ENCODE measurements at regions not wholly inside any gene's neighbourhood (a gene's known extent, or its start where the extent isn't known, plus 50 kb on each side); places are given as distances from the start of the nearest gene placed in this dataset.

GRCh38 chr12:107144441-107144840 is 51.1 kb upstream of the CRY1 start:
- Mint-ChIP-seq H3K4me1 (ENCODE audit: low read depth) (no peaks in the 10 kb centered on the region), H3K27me3 (no peaks in the 10 kb centered on the region), H3K4me3 (no peak overlapping the region), H3K36me3 (no peaks in the 10 kb centered on the region), H3K9me3 (ENCODE audit: low read depth) (no peaks in the 10 kb centered on the region), H3K27ac (no peak overlapping the region)

GRCh38 chr12:107144990-107145389 is 51.6 kb upstream of the CRY1 start:
- Mint-ChIP-seq H3K27ac (no peak overlapping the region), H3K36me3 (no peaks in the 10 kb centered on the region), H3K9me3 (ENCODE audit: low read depth) (no peaks in the 10 kb centered on the region), H3K27me3 (no peaks in the 10 kb centered on the region), H3K4me3 (no peak overlapping the region), H3K4me1 (ENCODE audit: low read depth) (no peaks in the 10 kb centered on the region)

- Mint-ChIP-seq H3K4me3 (no peak overlapping the region), H3K36me3 (no peaks in the 10 kb centered on the region), H3K9me3 (ENCODE audit: low read depth) (no peaks in the 10 kb centered on the region), H3K27me3 (no peaks in the 10 kb centered on the region), H3K4me1 (ENCODE audit: low read depth) (no peaks in the 10 kb centered on the region), H3K27ac (no peak overlapping the region)
Observed at GRCh38 chr12:107145397-107145796, 52.0 kb upstream of the CRY1 start.

- no peaks in the 10 kb centered on the region for H3K27me3 Mint-ChIP-seq
- H3K9me3 Mint-ChIP-seq (ENCODE audit: low read depth), result no peaks in the 10 kb centered on the region
- no peaks in the 10 kb centered on the region for H3K4me1 Mint-ChIP-seq (ENCODE audit: low read depth)
- H3K36me3 Mint-ChIP-seq, result no peaks in the 10 kb centered on the region
- H3K27ac Mint-ChIP-seq, result no peak overlapping the region
- H3K4me3 Mint-ChIP-seq, result no peak overlapping the region
Observed at GRCh38 chr12:107148107-107148506, 54.8 kb upstream of the CRY1 start.

GRCh38 chr12:107152315-107152714 is 59.0 kb upstream of the CRY1 start:
- Mint-ChIP-seq H3K9me3 (ENCODE audit: low read depth) (peaks cover 6% of the 10 kb centered on the region), H3K36me3 (peaks cover 4% of the 10 kb centered on the region), H3K27ac (no peak overlapping the region), H3K4me1 (ENCODE audit: low read depth) (no peaks in the 10 kb centered on the region), H3K4me3 (no peak overlapping the region), H3K27me3 (peaks cover 10% of the 10 kb centered on the region)

GRCh38 chr12:107159384-107159900 is 66.1 kb upstream of the CRY1 start:
- Mint-ChIP-seq H3K27ac (no peak overlapping the region), H3K36me3 (no peaks in the 10 kb centered on the region), H3K9me3 (ENCODE audit: low read depth) (no peaks in the 10 kb centered on the region), H3K4me3 (no peak overlapping the region), H3K4me1 (ENCODE audit: low read depth) (no peaks in the 10 kb centered on the region), H3K27me3 (peaks cover 8% of the 10 kb centered on the region)

- Mint-ChIP-seq H3K36me3 (no peaks in the 10 kb centered on the region), H3K9me3 (ENCODE audit: low read depth) (no peaks in the 10 kb centered on the region), H3K4me3 (no peak overlapping the region), H3K27me3 (peaks cover 4% of the 10 kb centered on the region), H3K4me1 (ENCODE audit: low read depth) (no peaks in the 10 kb centered on the region), H3K27ac (no peak overlapping the region)
Observed at GRCh38 chr12:107163413-107163812, 70.1 kb upstream of the CRY1 start.

GRCh38 chr12:107164392-107164791 is 71.0 kb upstream of the CRY1 start:
- no peak overlapping the region for H3K27ac Mint-ChIP-seq
- no peaks in the 10 kb centered on the region for H3K9me3 Mint-ChIP-seq (ENCODE audit: low read depth)
- no peak overlapping the region for H3K4me3 Mint-ChIP-seq
- no peaks in the 10 kb centered on the region for H3K36me3 Mint-ChIP-seq
- H3K27me3 Mint-ChIP-seq, result peaks cover 6% of the 10 kb centered on the region
- no peaks in the 10 kb centered on the region for H3K4me1 Mint-ChIP-seq (ENCODE audit: low read depth)

GRCh38 chr12:107165581-107165980 is 72.2 kb upstream of the CRY1 start:
- Mint-ChIP-seq H3K9me3 (ENCODE audit: low read depth) (no peaks in the 10 kb centered on the region), H3K27me3 (peaks cover 6% of the 10 kb centered on the region), H3K27ac (no peak overlapping the region), H3K36me3 (no peaks in the 10 kb centered on the region), H3K4me1 (ENCODE audit: low read depth) (no peaks in the 10 kb centered on the region), H3K4me3 (no peak overlapping the region)

GRCh38 chr12:107167756-107168155 is 74.4 kb upstream of the CRY1 start:
- Mint-ChIP-seq H3K27ac (no peak overlapping the region), H3K4me3 (no peak overlapping the region), H3K9me3 (ENCODE audit: low read depth) (no peaks in the 10 kb centered on the region), H3K36me3 (no peaks in the 10 kb centered on the region), H3K4me1 (ENCODE audit: low read depth) (no peaks in the 10 kb centered on the region), H3K27me3 (peaks cover 3% of the 10 kb centered on the region)

- no peaks in the 10 kb centered on the region for H3K9me3 Mint-ChIP-seq (ENCODE audit: low read depth)
- no peaks in the 10 kb centered on the region for H3K36me3 Mint-ChIP-seq
- H3K27me3 Mint-ChIP-seq, result peaks cover 3% of the 10 kb centered on the region
- no peaks in the 10 kb centered on the region for H3K4me1 Mint-ChIP-seq (ENCODE audit: low read depth)
- H3K27ac Mint-ChIP-seq, result no peak overlapping the region
- no peak overlapping the region for H3K4me3 Mint-ChIP-seq
Observed at GRCh38 chr12:107169200-107169599, 75.9 kb upstream of the CRY1 start.

- Mint-ChIP-seq H3K27me3 (no peaks in the 10 kb centered on the region), H3K36me3 (no peaks in the 10 kb centered on the region), H3K27ac (peak overlapping the region; percentile 58), H3K4me1 (ENCODE audit: low read depth) (peaks cover 21% of the 10 kb centered on the region), H3K9me3 (ENCODE audit: low read depth) (no peaks in the 10 kb centered on the region), H3K4me3 (peak overlapping the region; percentile 23)
Observed at GRCh38 chr12:107178776-107179175, 85.4 kb upstream of the CRY1 start.

- Mint-ChIP-seq H3K9me3 (ENCODE audit: low read depth) (no peaks in the 10 kb centered on the region), H3K4me3 (peak overlapping the region; percentile 21), H3K36me3 (peaks cover 3% of the 10 kb centered on the region), H3K4me1 (ENCODE audit: low read depth) (peaks cover 21% of the 10 kb centered on the region), H3K27me3 (no peaks in the 10 kb centered on the region), H3K27ac (no peak overlapping the region)
Observed at GRCh38 chr12:107179871-107180270, 86.5 kb upstream of the CRY1 start.

- no peak overlapping the region for H3K27ac Mint-ChIP-seq
- peaks cover 3% of the 10 kb centered on the region for H3K36me3 Mint-ChIP-seq
Observed at GRCh38 chr12:107180272-107180671, 86.9 kb upstream of the CRY1 start.

GRCh38 chr12:107184359-107184930 is 91.1 kb upstream of the CRY1 start:
- H3K9me3 Mint-ChIP-seq (ENCODE audit: low read depth), result peaks cover 8% of the 10 kb centered on the region
- no peak overlapping the region for H3K27ac Mint-ChIP-seq
- no peak overlapping the region for H3K4me3 Mint-ChIP-seq
- H3K27me3 Mint-ChIP-seq, result peaks cover 1% of the 10 kb centered on the region
- H3K4me1 Mint-ChIP-seq (ENCODE audit: low read depth), result peaks cover 6% of the 10 kb centered on the region
- H3K36me3 Mint-ChIP-seq, result peaks cover 3% of the 10 kb centered on the region

More at GRCh38 chr12:107180272-107180671, 86.9 kb upstream of the CRY1 start:
- H3K4me3 Mint-ChIP-seq, result no peak overlapping the region
- H3K4me1 Mint-ChIP-seq (ENCODE audit: low read depth), result peaks cover 21% of the 10 kb centered on the region
- H3K9me3 Mint-ChIP-seq (ENCODE audit: low read depth), result peaks cover 1% of the 10 kb centered on the region
- no peaks in the 10 kb centered on the region for H3K27me3 Mint-ChIP-seq

- H3K4me1 Mint-ChIP-seq (ENCODE audit: low read depth), result no peaks in the 10 kb centered on the region
- H3K4me3 Mint-ChIP-seq, result no peak overlapping the region
- H3K27ac Mint-ChIP-seq, result no peak overlapping the region
- H3K27me3 Mint-ChIP-seq, result no peaks in the 10 kb centered on the region
- H3K36me3 Mint-ChIP-seq, result no peaks in the 10 kb centered on the region
- no peaks in the 10 kb centered on the region for H3K9me3 Mint-ChIP-seq (ENCODE audit: low read depth)
Observed at GRCh38 chr12:107196681-107197080, 103.3 kb upstream of the CRY1 start.
